RWPE1 (cell line): ENCODE measurements at regions not wholly inside any gene's neighbourhood (a gene's known extent, or its start where the extent isn't known, plus 50 kb on each side); places are given as distances from the start of the nearest gene placed in this dataset.

Source experiments
- CTCF ChIA-PET: fragments of 350-600 bp; sonication (Branson Sonifier 250); formaldehyde crosslinking; extraction: SDS; loops from one replicate; lab custom pipeline; 2021; lab: Yijun Ruan, JAX
- POLR2A ChIA-PET: fragments of 400-600 bp; formaldehyde crosslinking; extraction: SDS; loops from one replicate; lab custom pipeline; 2020; ENCODE audit warnings: antibody characterized with exemption; ENCODE audit not compliant: low non-redundant PET; lab: Yijun Ruan, JAX
- DNase-seq: peaks from one replicate; pipeline ENCODE4 v3.0.0; 2012; ENCODE audit warnings: low spot score
- H3K27ac ChIP-seq: fragments of 450-650 bp; 2 replicates; pipeline ENCODE4 v1.5.1; 2017
- TF ChIP-seq, protein P1 (sequence below): fragments of 450-650 bp; conservative IDR thresholded peaks from 2 replicates; pipeline ENCODE4 v1.5.1; 2017; ENCODE audit warnings: low read depth, mild to moderate bottlenecking

DNA sequence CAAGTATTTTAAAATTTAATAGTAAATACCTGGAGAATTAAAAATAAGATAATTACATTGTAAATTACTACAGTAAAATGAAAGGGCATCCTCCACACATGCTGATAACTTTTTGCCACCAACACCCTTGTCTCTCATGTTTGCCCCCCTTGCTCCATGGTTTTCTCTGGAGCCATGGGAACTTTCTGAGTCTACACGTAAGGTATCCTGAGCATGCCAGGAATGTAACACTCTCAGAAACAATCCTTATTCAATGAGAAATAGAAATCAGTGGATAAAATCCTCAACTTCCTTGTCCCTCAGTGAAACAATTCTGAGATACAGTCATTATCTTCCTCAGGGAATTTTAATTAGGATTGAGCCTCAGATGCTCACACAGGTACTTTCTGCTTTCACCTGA is 108.9 kb downstream of the IZUMO3 start:
- ChIA-PET CTCF (no interaction called here), POLR2A (no interaction called here)
- DNase-seq, result no peak
- H3K27ac ChIP-seq, result no peak overlapping the region
- TF ChIP-seq, protein P1, sequence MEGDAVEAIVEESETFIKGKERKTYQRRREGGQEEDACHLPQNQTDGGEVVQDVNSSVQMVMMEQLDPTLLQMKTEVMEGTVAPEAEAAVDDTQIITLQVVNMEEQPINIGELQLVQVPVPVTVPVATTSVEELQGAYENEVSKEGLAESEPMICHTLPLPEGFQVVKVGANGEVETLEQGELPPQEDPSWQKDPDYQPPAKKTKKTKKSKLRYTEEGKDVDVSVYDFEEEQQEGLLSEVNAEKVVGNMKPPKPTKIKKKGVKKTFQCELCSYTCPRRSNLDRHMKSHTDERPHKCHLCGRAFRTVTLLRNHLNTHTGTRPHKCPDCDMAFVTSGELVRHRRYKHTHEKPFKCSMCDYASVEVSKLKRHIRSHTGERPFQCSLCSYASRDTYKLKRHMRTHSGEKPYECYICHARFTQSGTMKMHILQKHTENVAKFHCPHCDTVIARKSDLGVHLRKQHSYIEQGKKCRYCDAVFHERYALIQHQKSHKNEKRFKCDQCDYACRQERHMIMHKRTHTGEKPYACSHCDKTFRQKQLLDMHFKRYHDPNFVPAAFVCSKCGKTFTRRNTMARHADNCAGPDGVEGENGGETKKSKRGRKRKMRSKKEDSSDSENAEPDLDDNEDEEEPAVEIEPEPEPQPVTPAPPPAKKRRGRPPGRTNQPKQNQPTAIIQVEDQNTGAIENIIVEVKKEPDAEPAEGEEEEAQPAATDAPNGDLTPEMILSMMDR, result no peak

DNA sequence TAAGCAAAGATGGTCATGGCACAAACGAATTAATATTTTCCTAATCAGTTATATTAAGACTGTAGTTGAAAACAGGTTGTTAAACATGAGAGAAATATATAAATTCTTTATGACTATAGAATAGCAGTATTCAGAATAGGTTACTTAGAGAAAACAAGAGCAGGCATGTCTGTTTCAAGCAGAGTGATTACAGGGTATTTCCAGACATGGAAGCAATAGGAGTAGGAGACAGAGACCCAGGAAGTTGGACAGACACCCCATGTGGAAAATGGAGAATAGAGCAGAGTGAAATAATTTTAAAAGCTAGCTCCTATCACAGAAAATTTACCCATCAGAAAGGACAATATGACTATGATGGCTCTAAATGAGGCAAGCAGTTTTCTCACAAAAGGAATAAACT is 111.5 kb downstream of the IZUMO3 start:
- TF ChIP-seq, protein P1, result no peak
- CTCF ChIA-PET, result no interaction called here
- POLR2A ChIA-PET, result no interaction called here
- no peak for DNase-seq
- H3K27ac ChIP-seq, result no peak overlapping the region

- CTCF ChIA-PET, result no interaction called here
- POLR2A ChIA-PET, result no interaction called here
- H3K27ac ChIP-seq, result no peak overlapping the region
- no peak for DNase-seq
- TF ChIP-seq, protein P1, result no peak
Measured at GRCh38 chr9:24416136-24416535, 129.6 kb downstream of the IZUMO3 start.

- ChIA-PET CTCF (no interaction called here), POLR2A (no interaction called here)
- TF ChIP-seq, protein P1, result no peak
- H3K27ac ChIP-seq, result no peak overlapping the region
- peak; percentile 40 for DNase-seq
Measured at GRCh38 chr9:24413651-24414050, 132.0 kb downstream of the IZUMO3 start.

DNA sequence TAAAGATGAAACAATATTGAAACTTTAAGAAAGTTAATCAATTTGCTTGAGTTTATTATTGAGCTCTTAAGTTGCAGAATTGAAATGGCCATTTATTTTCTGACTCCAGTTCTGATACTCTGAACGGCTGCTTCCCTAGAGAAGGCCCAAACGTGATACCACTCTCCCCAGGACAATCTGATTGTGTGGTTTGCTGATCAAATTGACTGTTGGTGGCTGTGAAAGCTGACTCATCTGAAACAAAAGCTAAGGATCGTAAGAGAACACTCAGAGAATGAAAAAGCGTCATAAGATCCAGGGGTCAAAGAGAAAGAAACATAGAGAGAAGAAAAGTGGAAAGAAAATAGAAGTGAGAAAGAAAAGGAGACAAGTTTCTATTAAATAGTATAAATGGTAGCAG is 147.2 kb downstream of the IZUMO3 start:
- ChIA-PET POLR2A (no interaction called here), CTCF (no interaction called here)
- DNase-seq, result no peak
- no peak overlapping the region for H3K27ac ChIP-seq
- TF ChIP-seq, protein P1, result no peak

- no peak overlapping the region for H3K27ac ChIP-seq
- ChIA-PET POLR2A (no interaction called here), CTCF (no interaction called here)
- TF ChIP-seq, protein P1, result no peak
- no peak for DNase-seq
Measured at GRCh38 chr9:24391095-24391494, 154.6 kb downstream of the IZUMO3 start.

- DNase-seq, result no peak
- ChIA-PET POLR2A (no interaction called here), CTCF (no interaction called here)
- TF ChIP-seq, protein P1, result no peak
- no peak overlapping the region for H3K27ac ChIP-seq
Measured at GRCh38 chr9:24385077-24385476, 160.6 kb downstream of the IZUMO3 start.
